Tongue (tissue), 1 donor: ENCODE measurements at regions not wholly inside any gene's neighbourhood (a gene's known extent, or its start where the extent isn't known, plus 50 kb on each side); places are given as distances from the start of the nearest gene placed in this dataset.
"Not testable (repeated sequence)": the region's sequence is repeated elsewhere in the genome, so short reads cannot be mapped to it uniquely, and the experiment has no call there.

Experiments
- DNase-seq: peaks from one replicate; pipeline ENCODE4 v3.0.0-alpha.2; 2015

- no peak for DNase-seq
These were observed 585.3 kb upstream of the FAT3 start for GRCh38 chr11:91639359-91639758.

- peak; percentile 11 for DNase-seq
These were observed 593.5 kb upstream of the FAT3 start for GRCh38 chr11:91630916-91631673.

DNA sequence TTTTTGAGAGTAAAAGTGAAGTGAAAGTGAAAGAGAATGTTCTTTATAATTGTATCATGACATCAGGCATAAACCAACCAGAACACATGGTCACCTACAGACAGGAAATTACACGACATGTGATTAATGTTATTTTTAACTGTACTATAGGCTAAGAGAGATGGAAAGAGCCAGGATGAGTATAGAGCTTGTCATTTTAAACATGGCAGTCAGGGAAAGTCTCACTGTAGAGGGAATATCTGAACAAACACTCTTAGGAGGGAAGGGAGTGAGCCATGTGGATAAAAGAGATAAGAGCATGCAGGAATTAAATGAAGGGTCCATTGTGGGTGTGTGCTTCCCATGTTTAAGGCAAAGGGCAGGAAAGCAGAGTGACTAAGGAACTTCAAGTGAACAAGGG is 599.1 kb upstream of the FAT3 start:
- DNase-seq: no peak

DNA sequence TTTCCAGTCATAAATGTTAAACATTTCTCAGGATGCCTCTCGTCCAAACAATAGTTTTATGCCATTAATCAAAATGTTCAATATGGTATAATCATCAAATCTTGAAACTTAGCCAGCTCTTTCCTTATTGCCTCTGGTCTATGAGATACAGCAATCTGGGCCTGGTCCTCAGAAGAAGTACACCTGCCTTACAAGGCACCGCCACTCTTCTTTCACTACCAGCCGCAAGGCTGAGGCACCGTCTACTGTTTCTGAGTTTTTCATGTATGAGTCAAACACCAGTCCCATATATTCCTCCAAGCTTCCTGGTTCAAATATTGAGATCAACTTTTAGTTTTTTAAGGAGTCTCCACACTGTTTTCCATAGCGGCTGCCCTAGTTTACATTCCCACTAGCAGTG is 600.6 kb upstream of the FAT3 start:
- DNase-seq: no peak

DNA sequence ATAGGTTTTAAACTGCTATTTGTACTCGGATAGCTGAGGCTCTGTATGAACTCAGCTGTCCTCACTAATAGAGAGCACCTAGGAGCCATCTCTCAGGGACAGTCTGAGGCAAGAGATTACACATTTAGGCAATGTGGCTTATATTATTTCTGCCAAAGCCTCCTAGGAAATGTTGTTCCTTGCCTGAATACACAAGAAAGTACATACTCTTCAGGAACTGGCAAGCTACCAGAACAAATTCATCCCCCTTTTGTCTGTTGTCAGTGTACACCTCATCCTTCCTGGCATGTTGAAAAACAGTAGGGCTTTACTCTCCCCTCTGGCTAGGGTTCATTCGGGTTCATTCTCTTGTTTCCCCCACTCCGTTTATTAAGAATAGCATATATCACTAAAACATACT is 615.9 kb upstream of the FAT3 start:
- DNase-seq: peak; percentile 19

DNA sequence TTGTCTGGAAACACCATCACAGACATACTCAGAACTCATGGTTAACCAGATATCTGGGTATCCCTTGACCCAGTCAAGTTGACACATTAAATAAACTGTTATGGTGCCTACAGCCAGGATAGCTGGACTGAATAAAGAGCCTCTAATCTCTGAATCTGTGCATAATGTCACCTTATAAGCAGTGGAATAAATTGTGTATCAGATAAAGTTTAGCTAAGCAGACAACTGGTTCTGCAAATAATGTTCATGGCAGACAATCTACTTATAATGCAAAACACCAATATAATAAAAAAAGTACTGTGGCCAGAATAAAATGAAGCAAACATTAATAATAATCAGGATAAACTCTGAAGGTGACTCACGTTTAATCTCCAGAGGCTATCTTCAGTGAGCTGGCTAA is 628.5 kb upstream of the FAT3 start:
- no peak for DNase-seq

DNA sequence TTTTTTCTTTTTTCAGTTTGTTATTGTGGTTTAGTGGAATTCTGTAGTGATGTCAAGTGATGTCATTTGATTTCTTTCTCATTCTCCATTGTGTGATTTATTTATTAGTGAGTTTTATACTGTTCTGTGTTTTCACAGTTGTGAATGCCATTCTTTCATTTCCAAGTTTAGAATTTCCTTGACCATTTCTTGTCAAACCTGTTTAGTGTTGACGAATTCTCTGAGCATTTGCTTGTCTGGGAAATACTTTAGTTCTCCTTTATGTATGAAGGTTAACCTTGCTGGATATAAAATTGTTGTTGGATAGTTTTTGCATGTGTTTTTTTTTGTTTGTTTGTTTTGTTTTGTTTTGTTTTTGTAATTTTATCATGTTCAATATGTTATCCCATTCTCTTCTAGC is 633.6 kb upstream of the FAT3 start:
- DNase-seq: no peak

- no peak for DNase-seq
These were observed 637.5 kb upstream of the FAT3 start for GRCh38 chr11:91587131-91587530.

DNA sequence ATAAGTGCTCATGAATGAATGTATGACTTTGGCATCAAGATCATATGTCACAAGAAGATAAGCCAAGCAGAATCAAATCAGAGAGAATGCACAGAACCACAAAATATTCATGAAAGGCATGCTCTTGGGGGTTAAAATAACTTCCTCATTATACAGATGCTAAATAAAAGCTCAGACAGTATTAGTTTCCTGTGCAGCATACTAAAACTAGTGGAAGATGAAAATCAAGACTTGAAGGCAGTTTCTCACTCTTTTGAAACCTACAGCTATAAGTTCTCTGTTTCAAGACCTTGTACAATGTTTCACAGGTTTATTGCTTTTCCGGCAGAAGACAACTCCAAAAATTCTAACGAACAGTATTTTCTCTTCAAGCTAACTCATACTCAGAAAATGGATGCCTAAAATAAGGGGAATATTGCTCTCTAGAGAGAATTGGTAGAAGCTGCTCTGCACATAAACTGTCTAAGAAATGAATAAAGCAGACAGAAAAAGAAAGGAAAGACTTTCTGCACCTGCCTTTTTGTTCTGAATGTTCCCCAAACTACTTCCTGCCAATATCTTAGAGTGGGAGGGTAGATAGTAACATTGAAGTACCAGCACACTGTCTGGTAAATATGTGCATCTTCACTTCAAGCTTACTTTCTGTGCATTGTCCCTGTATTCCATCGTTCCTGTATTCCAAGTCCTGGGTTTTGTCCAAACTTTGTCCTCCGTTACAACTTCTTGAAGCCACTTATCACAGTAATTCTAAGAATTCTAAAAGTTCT is 639.4 kb upstream of the FAT3 start:
- DNase-seq: no peak

GRCh38 chr11:91563176-91563575 is 661.4 kb upstream of the FAT3 start:
- DNase-seq: no peak

DNA sequence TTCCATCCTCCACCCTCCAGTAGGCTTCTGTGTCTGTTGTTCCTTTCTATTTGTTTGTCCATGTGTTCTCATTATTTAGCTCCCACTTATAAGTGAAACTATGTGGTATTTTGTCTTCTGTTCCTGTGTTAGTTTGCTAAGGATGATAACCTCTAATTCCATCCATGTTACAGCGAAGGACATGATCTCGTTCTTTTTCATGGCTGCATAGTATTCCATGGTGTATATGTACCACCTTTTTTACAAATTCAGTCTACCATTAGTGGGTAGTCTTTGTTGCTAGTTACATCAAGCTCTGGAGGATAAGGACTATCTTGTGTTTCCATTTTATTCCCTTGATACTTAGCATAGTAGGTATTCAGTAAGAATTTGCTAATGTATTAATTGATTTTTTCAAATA is 664.2 kb upstream of the FAT3 start:
- no peak for DNase-seq

DNA sequence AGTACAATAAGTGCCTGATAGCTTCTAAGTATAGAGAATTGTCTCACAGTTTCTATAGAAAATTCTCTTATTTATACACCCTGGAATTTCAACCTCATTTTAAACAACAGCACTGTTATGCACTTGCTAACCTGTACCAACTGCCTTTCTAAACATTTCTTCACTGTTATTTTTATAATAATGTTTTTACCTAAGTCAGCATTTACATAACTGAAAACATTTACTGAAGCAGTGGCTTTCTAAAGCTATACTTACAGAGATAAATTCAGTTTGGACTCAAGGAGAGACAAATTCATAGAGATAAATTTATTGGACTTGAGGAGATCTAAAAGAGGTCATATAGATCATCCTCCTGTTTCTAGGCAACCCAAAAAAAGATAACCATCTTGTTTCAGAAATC is 686.6 kb upstream of the FAT3 start:
- DNase-seq: no peak

- no peak for DNase-seq
These were observed 688.3 kb upstream of the FAT3 start for GRCh38 chr11:91536366-91536765.

GRCh38 chr11:91528965-91529364 is 695.7 kb upstream of the FAT3 start:
- DNase-seq: no peak

GRCh38 chr11:91527380-91528030 is 697.1 kb upstream of the FAT3 start:
- no peak for DNase-seq

- no peak for DNase-seq
These were observed 710.9 kb upstream of the FAT3 start for GRCh38 chr11:91513734-91514133.

DNA sequence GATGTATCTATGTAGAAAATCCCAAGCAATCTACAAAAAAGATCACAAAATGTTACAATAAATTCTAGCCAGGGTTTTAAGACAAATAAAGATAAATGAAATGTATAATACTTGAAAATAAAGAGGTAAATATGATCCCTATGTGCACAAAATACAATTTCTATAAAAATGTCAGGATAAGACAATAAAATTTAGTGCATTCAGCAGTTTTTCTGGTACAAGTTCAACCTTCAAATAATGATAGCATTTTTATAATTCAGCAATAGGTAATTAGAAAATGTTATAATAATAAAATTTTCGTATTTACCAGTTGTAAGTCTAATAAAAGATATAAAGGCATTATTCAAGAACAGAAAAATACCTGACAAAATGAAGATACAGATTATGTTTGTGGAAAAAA is 726.8 kb upstream of the FAT3 start:
- no peak for DNase-seq

DNA sequence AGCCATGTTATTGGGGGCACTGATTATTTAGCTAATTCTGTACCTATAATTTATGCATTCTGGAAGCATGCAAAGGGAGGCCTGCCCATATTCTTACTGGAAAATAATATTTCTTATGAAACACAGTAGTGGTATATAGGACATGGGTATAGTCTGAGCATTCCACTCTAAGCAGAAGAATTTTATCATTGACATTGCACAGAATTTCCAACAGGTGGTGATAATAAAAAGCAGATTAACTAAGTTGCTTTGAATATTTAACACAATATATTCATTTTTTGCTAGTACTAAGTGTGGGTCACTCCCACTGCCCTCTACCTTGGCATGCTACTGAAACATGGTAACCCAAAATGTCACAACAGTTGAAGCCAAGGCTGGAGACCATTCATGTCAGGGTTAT is 728.8 kb upstream of the FAT3 start:
- DNase-seq: no peak

- DNase-seq: no peak
These were observed 734.6 kb upstream of the FAT3 start for GRCh38 chr11:91489989-91490388.

GRCh38 chr11:91483956-91484355 is 740.7 kb upstream of the FAT3 start:
- DNase-seq: not testable (repeated sequence)

GRCh38 chr11:91481875-91482274 is 742.7 kb upstream of the FAT3 start:
- not testable (repeated sequence) for DNase-seq

- no peak for DNase-seq
These were observed 754.0 kb upstream of the FAT3 start for GRCh38 chr11:91470656-91471055.

DNA sequence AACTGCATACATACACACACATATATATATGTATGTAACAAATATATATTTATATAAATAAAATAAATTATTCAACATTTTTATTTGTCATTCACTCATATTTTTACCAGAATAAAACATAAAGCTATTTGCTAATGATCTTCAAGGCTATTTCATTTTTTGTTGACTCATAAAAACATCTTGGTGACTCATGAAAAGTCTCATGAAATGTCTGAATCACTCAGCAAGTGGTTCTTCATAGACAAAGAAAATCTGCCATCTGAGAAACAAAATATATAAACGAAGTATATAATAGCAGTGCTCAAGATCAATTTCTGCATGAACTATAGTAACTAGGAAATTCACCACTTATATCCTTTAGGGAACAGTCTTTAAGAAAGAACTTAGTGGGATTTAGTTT is 764.8 kb upstream of the FAT3 start:
- DNase-seq: no peak

- no peak for DNase-seq
These were observed 778.4 kb upstream of the FAT3 start for GRCh38 chr11:91446267-91446666.
